Hippocampal formation (tissue), 2 donors: ENCODE measurements at regions not wholly inside any gene's neighbourhood (a gene's known extent, or its start where the extent isn't known, plus 50 kb on each side); places are given as distances from the start of the nearest gene placed in this dataset.
"Not testable (repeated sequence)": the region's sequence is repeated elsewhere in the genome, so short reads cannot be mapped to it uniquely, and the experiment has no call there.

Source experiments
- DNase-seq, 2 donors: peaks; one replicate each; lab custom pipeline; 2025; lab: John Stamatoyannopoulos, UW

DNA sequence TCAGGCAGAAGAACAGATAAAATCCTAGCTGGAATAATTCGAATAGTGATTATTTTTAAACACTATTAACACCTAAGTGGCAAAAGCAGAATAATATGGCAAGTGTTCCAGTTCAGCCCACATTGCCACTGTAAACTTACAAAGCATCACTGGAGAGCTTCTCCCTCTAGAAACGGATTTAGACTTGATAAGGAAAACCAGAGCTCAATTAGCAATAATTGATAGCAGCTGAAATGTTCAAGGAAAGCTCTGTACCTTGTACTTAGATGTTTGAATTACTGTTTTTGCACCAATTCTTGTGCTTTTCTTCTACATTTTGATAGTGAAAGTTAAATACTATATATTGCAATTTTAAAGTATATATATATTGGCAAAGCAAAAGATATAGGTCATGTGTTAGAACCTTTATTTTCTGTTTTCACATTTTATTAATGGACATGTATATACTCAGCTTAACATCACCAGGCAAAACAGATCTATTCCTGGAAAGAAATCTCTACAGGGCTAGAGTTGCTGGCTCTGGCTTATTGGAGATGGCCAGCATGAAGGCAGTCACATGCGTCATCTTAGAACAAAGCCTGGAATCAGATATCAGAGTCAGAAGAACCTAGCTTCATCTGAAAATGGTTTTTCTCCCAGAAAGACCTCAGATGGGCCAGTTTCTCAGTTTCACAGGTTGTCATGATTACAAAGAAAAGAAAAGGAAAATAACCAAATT is 149.1 kb upstream of the CTAGE1 start:
- DNase-seq: no peak

DNA sequence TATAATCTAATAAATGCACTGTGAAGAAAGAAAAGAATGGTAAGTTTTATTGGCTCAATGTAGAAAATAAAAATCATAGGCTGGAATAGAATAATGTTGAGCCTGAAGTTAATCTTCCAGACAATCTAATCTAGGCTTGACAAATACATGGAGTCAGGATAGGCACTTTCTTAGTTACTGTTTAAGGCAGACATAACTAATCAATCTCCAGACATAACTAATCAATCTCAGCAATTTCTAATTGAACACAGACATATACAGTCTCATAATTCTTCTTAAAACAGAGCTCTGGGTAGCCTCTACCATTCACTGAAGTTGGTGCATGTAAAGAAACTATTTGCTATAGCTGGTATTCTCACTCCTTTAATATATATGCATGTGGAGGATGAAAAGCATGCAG is 150.1 kb upstream of the CTAGE1 start:
- no peak for DNase-seq

DNA sequence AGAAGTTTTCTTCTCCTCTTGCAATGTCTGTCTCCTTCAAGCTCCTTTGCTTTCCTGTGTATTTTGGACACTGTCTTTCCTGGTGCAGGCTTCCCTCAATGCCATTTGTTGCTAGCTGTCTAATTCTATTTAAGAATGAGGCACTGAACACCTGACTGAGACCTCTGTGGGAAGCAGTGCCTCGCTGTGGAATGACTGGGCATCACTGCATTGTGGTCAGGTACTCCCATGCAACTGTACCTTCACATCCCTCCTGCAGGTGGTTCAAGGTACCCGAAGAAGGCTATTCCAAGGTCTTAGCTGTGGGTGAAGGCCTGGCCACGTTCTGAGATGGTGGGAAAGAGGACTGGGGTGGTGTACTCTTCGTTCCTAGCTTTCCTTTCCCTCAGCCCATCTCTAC is 152.8 kb upstream of the CTAGE1 start:
- DNase-seq: no peak

DNA sequence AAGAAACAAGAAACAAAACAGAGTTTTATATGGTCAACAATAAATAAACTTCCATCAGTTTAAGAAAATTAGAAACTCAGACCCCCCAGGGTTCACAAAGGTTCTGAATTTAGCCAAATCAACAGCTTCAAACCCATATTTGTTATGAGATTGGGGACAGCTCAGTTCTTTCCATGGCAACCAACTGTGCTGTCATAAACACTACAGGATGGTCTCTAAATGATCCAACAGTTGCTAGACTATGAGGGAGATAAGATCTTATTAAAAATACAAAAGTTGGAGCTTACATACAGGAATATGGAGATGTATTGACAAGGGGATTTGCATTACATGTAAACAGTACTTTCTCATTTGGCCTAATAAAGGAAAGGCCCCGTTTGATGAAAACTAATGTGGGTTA is 154.6 kb upstream of the CTAGE1 start:
- DNase-seq: no peak

DNA sequence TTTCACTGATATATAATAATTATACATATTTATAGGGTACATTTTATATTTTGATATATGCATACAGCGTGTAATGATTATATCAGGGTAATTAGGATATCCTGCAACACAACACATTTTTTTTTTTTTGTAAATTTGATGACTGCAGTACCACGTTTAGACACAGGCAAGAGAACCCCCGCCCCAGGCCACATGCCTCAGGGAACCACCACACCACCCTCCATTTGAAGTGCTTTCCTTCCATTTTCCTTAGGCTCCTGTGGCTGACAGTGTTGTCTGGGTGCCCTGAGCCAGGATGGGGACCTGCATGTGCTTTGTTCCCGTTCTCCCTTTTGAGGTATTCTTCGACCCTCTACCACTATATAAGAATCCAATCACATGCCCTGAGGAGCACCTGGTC is 161.6 kb upstream of the CTAGE1 start:
- DNase-seq: no peak

DNA sequence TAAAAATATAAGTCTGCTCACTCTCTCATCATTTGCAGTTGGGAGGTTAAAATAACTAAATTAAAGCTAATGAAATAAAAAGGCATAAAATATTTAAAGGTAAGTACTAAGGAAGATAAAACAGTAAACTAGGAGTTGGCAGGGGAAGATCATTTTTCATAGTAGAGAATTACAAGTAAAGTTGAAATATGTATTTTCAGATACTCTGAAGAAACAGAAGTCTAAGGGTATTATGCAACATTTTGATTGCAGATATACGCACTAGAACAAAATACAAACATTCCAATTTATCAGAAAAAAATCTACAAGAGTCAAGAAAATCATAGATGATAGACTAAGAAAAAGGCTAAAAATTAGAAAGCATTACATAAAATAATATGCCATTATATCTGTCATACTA is 167.6 kb upstream of the CTAGE1 start:
- DNase-seq: no peak

DNA sequence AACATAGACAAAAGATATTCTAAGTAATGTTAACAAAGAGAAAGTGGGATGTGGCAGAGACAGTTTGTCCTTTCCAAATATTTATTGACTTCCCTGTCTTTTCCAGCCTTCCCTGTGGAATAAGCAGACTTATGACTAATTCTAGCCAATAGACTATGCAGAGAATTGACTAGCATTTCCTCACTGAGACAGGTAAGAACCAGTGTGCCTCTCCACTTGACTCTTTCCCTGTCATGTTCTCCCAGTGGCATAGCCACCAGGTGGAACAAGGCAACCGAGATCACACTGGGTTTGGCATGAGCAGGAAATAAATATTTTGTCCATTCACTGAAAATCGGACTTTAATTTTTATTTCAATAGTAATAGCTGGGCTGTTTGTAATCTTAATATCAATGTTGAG is 168.1 kb upstream of the CTAGE1 start:
- DNase-seq: no peak

DNA sequence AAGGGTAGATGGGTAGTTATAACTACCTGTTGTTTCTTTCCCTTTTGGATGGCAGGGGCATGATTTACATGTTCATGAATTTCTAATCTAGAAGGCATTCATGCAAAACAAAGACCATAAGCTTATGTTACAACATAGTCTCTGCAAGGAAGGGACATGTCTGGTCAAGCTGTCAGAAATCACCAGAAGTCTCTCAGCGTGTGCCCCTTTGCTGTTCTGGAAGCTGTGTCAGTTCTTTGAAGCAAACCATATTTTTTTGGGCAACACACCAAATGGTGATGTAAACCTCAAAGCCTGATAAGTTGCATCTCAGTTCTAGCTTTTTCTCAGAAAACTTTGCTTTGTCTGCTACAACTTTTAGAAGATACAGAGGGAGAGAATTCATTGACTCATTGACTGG is 173.5 kb upstream of the CTAGE1 start:
- no peak for DNase-seq

DNA sequence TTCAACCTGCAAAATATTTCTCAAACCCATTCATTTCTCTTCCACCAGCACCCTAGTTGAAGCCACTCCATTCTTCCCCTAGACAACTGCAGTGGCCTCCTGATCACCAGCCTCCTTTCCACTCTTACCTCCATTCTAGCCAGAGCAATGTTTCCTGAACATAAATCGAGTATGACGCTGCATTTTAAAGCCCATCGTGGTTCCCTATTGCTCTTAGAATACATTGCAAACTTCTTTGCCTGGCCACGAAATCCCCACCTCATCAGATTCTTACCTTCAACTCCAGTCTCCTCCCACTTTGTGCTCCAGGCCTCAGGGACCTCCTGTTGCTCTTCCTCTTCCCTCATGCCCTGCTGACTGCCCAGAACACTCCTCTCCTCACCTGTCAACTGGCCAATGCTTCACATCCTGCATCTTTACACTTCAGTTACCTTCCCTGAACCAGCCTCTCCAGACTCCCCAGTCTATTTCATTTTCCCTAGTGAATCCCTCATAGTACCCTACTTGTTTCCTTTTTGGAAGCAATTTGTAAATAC is 176.5 kb upstream of the CTAGE1 start:
- DNase-seq: no peak

DNA sequence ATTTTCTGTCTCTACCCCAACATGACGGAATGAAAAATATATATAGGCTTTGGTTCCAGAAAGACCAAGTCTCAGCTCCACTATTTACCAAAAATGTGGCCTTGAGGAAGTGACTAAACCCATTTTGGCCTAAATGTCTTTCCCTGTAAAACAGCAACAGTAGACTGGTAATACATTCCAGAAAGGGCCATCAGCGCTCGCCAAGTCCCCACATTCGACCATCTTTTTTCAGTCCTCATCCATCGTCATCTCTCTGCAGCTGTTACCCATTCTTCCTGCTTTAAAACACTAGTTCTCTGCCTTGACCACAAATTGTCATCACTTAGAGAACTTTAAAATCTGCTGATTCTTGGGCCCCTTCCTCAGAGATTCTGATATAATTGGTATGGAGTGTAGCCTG is 183.8 kb upstream of the CTAGE1 start:
- DNase-seq: no peak

DNA sequence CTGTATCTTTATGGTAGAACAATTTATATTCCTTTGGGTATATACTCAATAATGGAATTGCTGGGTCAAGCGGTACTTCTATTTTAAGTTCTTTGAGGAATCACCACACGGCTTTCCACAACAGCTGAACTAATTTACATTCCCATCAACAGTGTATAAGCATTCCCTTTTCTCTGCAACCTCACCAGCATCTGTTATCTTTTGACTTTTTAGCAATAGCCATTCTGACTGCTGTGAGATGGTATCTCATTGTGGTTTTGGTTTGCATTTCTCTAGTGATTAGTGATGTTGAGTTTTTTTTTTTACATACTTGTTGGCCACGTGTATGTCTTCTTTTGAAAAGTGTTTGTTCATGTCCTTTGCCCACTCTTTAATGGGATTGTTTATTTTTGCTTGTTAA is 184.7 kb upstream of the CTAGE1 start:
- DNase-seq: not testable (repeated sequence)

DNA sequence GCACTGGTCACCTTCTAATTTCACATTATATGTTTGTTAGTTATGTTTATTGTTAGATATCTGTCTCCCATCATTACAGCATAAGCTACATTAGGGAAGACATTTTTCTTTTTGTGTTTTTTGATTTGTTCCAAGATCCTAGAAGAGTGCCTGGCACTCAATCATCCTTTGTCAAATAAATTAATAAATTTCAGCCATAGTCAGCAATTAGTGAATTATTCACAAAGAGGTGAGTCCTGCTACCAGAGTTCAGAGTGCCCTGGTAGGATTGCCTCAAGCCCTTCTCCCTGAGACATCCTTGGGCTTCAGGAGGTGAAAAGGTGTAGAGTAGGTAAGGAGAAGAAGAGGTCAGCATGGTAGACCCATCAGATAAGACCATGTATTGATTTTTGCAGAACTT is 186.2 kb upstream of the CTAGE1 start:
- DNase-seq: no peak

DNA sequence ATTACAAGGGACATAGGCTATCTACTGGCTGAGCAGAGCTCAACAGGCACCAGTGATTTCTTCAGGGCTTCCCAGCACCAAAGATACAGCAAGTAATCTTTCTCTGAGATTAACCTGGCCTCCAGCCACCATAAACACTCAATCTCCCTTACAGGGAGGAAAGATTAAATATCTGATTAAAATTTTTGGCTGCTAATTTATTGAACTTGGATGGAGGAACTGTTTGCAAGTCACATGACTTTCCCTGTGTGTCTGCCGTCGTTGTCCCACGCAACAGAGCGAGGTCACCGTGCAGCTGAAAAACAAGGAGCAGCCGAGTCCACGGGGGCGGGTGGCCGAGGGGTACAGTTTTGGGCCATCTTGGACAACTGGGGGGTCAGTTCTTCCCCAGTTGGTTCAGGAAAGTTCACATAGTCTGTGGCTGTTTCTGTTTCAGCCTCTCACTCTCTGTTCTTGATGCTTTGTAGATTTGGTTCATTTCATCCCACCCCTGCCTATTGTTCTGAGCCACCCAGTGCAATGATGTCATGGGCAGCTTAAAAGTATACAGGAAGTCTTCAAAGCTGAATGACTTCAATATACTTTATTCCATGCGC is 186.8 kb upstream of the CTAGE1 start:
- DNase-seq: no peak

DNA sequence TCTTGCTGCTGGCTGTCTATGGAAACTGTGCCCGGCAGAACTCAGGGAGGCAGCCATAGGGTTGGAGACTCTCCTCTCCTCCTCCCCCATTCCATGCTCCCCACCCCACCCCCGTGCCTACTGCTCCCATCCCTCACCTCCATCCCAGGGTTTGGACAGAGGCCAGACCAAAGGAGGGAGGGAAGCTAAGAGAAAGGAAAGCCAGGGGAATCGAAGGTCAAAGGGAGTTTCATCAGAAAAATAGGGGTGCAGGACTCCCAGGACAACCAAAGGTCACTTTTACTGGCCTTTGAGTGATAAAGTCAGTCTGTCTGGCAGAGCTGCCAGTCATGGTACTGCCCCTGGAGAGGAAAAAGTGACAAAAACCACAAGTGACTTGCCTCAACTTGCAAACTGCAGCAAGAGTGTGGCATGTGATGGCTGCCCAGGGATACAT is 187.3 kb upstream of the CTAGE1 start:
- no peak for DNase-seq

DNA sequence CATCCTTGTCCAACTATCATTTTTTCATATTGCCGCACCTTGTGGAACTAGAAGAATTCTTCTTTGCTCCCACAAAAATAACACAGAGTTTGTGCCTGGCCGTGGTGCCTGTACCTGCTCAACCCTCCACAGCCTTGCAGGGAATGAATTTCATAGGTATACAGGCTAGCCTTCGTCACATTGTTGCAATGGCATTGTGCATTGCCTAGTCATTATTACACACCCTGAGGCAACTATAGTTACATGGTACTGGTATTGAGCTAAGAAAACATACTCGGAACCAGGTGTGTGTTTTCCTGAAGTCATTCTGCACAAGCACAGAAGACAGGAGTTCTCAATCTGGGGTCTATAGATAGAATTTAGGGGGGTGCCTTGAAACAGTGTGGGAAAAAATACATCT is 188.0 kb upstream of the CTAGE1 start:
- no peak for DNase-seq

DNA sequence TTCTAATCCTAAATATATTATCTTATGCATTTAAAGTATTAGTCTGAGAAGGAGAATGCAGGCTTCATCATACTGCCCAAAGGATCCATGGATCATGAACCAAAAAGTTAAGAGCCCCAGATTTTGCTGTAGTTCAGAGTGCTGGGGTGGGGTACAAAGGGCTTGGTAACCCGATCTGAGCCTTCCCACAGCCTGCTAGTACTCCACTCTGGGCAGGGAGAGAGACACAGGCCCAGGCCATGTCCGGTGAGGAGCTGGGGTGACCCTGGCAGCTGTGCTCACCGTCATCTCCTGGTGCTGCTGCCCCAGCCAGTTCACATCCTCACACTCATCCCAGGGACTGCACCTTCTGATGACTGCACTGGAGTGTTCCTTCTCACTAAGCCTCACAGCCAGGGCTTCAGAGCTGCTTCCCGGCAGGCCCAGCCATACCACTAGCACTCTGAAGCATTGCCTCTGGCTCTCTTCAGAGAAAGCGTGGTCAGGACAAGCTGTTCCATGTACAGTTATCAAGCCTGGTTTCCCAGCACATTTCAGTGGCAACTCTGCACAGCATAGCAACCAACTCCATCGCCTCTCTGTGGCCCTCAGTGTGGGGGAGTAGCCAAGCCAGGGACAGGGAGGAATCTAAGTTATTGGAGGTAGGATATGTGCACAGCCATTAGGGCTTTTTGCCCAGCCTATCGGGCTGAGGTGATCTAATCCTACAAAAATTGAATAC is 189.0 kb upstream of the CTAGE1 start:
- no peak for DNase-seq

DNA sequence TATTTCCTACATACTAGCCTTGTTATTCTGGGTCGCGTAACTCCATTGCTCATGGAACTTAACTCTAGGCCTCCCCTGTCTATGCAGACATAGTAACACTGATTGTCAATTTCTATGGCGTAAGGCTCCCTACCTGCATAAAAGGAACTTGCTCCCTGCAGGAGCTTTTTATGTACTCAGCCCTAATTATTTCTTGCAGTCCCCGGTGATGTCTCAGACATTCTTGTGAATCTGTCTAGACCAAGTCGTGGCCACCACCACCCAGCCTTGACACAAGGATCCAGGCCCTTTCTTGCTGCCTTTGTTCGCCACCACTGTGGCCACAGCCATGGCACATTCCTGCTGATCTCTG is 189.5 kb upstream of the CTAGE1 start:
- DNase-seq: no peak

DNA sequence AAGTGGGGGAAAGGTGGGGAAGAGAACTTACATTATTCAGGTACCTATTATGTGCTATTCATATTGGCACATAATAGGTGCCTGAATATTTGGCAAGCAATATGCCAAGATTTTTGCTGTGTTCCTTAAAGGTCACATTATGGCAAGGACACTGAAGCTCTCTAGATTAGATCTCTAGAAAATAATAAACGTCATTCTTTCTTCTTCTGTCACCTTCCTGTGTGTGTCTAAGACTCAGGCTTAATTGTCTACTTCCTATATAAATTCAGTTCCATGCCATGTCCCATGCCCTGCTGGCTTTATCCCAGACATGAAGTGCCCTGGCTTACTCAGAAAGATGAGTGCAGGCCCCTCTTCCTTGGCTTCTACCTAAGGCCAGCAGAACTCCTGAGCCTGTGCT is 191.1 kb upstream of the CTAGE1 start:
- DNase-seq: no peak

DNA sequence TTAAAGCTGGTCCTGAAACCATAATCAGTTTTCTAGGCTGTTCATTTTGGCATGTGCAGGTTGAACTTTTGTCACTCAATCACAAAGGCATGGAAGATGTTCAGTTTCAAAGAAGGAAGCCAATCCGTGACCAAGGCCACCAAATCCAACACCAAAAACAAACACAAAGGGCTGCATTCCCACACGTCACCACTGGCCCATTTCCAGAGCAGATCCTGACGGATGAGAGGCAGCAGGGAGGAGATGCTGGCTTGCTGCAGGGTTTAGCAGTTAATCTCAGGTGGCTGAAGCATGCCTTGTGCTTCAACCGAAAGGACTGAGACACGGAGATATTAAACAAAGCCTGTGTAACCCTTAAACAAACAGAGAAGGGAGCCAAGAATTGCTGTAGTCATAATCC is 191.9 kb upstream of the CTAGE1 start:
- no peak for DNase-seq

DNA sequence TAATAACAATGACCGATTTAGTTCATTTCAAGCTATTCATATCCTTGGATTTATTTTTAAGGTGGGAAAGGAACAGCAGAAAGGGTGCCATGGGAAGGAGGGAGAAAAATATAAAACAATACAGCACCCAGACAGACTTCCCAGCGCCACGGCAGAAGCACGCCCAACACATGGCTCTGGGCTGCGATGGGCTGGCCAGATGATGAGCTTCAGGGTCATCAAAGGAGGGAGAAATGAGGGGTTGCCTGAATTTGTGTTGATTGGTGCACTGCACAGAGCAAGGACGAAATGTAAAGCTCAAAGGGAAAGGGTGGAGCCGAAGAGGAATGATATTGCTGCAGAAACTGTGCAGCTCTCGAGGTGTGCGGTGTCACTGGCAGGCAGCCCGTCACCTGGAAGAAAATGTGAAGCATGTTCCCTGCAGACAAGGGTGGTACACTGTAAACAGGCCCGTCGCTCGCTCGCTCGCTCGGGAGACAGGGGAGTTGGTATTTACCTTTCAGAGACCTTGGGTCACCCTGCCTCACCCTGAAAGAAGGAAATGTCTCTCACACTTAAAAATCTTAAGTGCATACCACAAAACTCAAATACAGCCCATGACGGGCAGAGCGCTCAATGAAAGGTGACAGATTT is 195.5 kb upstream of the CTAGE1 start:
- no peak for DNase-seq

DNA sequence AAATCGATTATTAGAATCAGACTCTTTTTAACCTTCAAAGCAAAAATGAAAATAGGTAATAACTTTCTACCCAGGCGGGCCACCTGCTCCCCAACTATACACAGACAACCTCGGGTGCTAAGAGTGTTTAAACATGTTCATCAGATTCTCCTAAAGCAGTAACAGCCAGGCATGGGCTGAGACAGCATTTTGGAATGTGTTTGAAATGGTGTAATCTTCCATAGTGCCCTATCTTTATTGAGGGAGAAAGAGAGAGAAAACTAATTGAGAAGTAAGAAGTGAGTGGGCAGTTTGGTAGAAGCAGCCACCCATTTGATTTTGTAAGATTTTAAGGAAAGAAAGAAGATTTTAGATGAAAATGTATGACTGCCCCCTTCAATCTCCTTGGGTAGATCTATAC is 196.1 kb upstream of the CTAGE1 start:
- DNase-seq: no peak

DNA sequence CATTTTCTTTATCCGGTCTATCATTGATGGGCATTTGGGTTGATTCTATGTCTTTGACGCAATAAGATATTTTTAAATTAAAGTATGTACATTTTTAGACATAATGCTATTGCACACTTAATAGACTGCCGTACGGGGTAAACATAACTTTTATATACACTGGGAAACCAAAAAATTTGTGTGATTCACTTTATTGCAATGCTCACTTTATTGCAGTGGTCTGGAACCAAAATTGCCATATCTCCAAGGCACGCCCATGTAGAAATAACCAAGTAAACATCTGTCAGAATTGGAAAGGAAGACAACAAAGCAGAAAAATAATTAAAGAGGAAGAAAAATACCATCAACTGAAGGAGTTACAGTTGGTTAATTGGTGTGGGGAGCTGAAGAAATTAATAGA is 205.8 kb upstream of the CTAGE1 start:
- no peak for DNase-seq

DNA sequence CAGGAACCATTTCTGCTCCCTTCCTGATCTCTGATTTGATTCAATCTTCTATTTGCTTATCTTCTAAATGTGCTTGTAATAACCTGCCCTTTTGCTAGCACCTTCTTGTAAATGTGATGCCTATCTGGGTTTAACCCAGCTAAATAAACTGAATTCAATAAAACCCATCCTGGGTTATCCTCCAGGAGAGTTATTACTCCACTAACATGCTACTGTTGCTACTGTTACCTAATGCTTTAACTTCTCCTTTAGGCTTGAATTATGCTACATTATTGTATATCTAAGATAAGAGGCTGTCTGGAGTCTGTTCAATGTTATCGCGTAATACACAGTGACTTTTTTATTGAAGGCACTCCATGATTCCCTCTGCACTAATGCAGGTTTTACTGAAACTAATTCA is 206.5 kb upstream of the CTAGE1 start:
- DNase-seq: no peak
